Left colon (tissue), 2 donors: ENCODE measurements at regions not wholly inside any gene's neighbourhood (a gene's known extent, or its start where the extent isn't known, plus 50 kb on each side); places are given as distances from the start of the nearest gene placed in this dataset.

Experiments
- ATAC-seq: fragments of 200-7000 bp; cut with Tn5 transposase; one replicate; pipeline ENCODE4 v1.9.1; 2020; ENCODE audit warnings: mild to moderate bottlenecking, moderate library complexity
- DNase-seq, 2 donors: peaks; one replicate each; pipeline ENCODE4 v3.0.0-alpha.2; 2020
- intact Hi-C, 2 donors: fragments of 100-400 bp; cut with DNase I in 1 of 2; cut with micrococcal nuclease in 1 of 2; formaldehyde crosslinking; loops; one replicate each; pipeline versions ENCODE4 v1.11.2 to v1.14.0; 2022; cut with DNase I, micrococcal nuclease
- donor health status: DM: no; HTN: no; CAD: no.
- donor health status: DM: yes; HTN: yes; CAD: no.

GRCh38 chr12:14307004-14307403 lies 58.5 kb upstream of the ATF7IP start:
- no peak for DNase-seq
- intact Hi-C loops = no loop called here
- ATAC-seq = no peak

- no peak for DNase-seq
- intact Hi-C loops = no loop called here
- no peak for ATAC-seq
These were observed 57.0 kb upstream of the ATF7IP start for GRCh38 chr12:14308516-14308915.

- intact Hi-C loops = no loop called here
- DNase-seq (no peak), ATAC-seq (no peak)
These were observed 54.6 kb upstream of the ATF7IP start for GRCh38 chr12:14310866-14311265.

- intact Hi-C loops = no loop called here
- ATAC-seq (no peak), DNase-seq (no peak)
These were observed 51.9 kb upstream of the ATF7IP start for GRCh38 chr12:14313379-14314138.

GRCh38 chr12:14314801-14315200 lies 50.7 kb upstream of the ATF7IP start:
- intact Hi-C loops = no loop called here
- ATAC-seq (no peak), DNase-seq (no peak)

- ATAC-seq = no peak
- intact Hi-C loops = no loop called here
- DNase-seq = no peak
These were observed 50.0 kb upstream of the ATF7IP start for GRCh38 chr12:14315501-14315900.
